ENCODE measurements at regions not wholly inside any gene's neighbourhood (a gene's known extent, or its start where the extent isn't known, plus 50 kb on each side); places are given as distances from the start of the nearest gene placed in this dataset.

GRCh38 chr15:95763426-95763825 lies 567.1 kb upstream of the NR2F2 start:
- FAIRE-seq = no peak
- Histone ChIP-seq H2AFZ (ENCODE audit: control insufficient read depth, low read length) (no peak overlapping the region), H3K79me2 (ENCODE audit: control insufficient read depth, insufficient read depth, low read length) (no peaks in the 10 kb centered on the region), H3K9me1 (ENCODE audit: control insufficient read depth, extremely low read depth, insufficient read depth, low read length) (no peaks in the 10 kb centered on the region), H4K20me1 (ENCODE audit: control insufficient read depth, extremely low read depth, insufficient read depth, low read length) (no peaks in the 10 kb centered on the region), H3K36me3 (ENCODE audit: control insufficient read depth in 2 of 2, extremely low read depth in 1 of 2, insufficient read depth in 2 of 2, low read length in 2 of 2) (no peaks in the 10 kb centered on the region), H3K27ac (ENCODE audit: control insufficient read depth, insufficient read depth, low read length) (no peak overlapping the region), H3K4me1 (ENCODE audit: control insufficient read depth, extremely low read depth, insufficient read depth, low read length) (no peaks in the 10 kb centered on the region), H3K9ac (ENCODE audit: control insufficient read depth, extremely low read depth, insufficient read depth, low read length) (no peak overlapping the region), H3K4me3 (ENCODE audit: control insufficient read depth in 2 of 3, extremely low read depth in 1 of 3, insufficient read depth in 2 of 3, low read depth in 1 of 3, low read length in 3 of 3) (no peak overlapping the region), H3K27me3 (ENCODE audit: control insufficient read depth, extremely low read depth, insufficient read depth, low read length) (no peaks in the 10 kb centered on the region), H3K4me2 (ENCODE audit: control insufficient read depth, extremely low read depth, insufficient read depth, low read depth, low read length) (no peak overlapping the region), H3K9me3 (ENCODE audit: control insufficient read depth, low read depth, low read length) (no peaks in the 10 kb centered on the region)
- dilution Hi-C loops (cut with MboI; ENCODE audit: extremely low pct_ligation_motif_present, low sequenced_read_pairs) = no loop called here
- TF ChIP-seq CTCF (optimal IDR thresholded peaks at IDR 0.05 in 1 of 3, IDR thresholded peaks at IDR 0.05 in 1 of 3, conservative IDR thresholded peaks at IDR 0.05 in 1 of 3; ENCODE audit: extremely low read depth in 1 of 3, insufficient read depth in 2 of 3, low read length in 3 of 3) (no peak), EZH2 (IDR thresholded peaks at IDR 0.05; ENCODE audit: low read length) (no peak)
- no peak for DNase-seq (ENCODE audit: low read depth, low spot score)

GRCh38 chr15:95765161-95765560 lies 565.3 kb upstream of the NR2F2 start:
- no peak overlapping the region for H3K4me3 ChIP-seq (ENCODE audit: control insufficient read depth in 2 of 3, extremely low read depth in 1 of 3, insufficient read depth in 2 of 3, low read depth in 1 of 3, low read length in 3 of 3)
- H3K27me3 ChIP-seq (ENCODE audit: control insufficient read depth, extremely low read depth, insufficient read depth, low read length) = no peaks in the 10 kb centered on the region
- no peaks in the 10 kb centered on the region for H3K9me1 ChIP-seq (ENCODE audit: control insufficient read depth, extremely low read depth, insufficient read depth, low read length)
- FAIRE-seq (no peak), DNase-seq (ENCODE audit: low read depth, low spot score) (no peak)
- H3K9ac ChIP-seq (ENCODE audit: control insufficient read depth, extremely low read depth, insufficient read depth, low read length) = no peak overlapping the region
- H3K79me2 ChIP-seq (ENCODE audit: control insufficient read depth, insufficient read depth, low read length) = no peaks in the 10 kb centered on the region
- no peak overlapping the region for H3K27ac ChIP-seq (ENCODE audit: control insufficient read depth, insufficient read depth, low read length)
- no peaks in the 10 kb centered on the region for H3K9me3 ChIP-seq (ENCODE audit: control insufficient read depth, low read depth, low read length)
- dilution Hi-C loops (cut with MboI; ENCODE audit: extremely low pct_ligation_motif_present, low sequenced_read_pairs) = no loop called here
- no peaks in the 10 kb centered on the region for H3K4me1 ChIP-seq (ENCODE audit: control insufficient read depth, extremely low read depth, insufficient read depth, low read length)
- H3K36me3 ChIP-seq (ENCODE audit: control insufficient read depth in 2 of 2, extremely low read depth in 1 of 2, insufficient read depth in 2 of 2, low read length in 2 of 2) = no peaks in the 10 kb centered on the region
- no peak for TF ChIP-seq EZH2 (IDR thresholded peaks at IDR 0.05; ENCODE audit: low read length)
- no peak for TF ChIP-seq CTCF (optimal IDR thresholded peaks at IDR 0.05 in 1 of 3, IDR thresholded peaks at IDR 0.05 in 1 of 3, conservative IDR thresholded peaks at IDR 0.05 in 1 of 3; ENCODE audit: extremely low read depth in 1 of 3, insufficient read depth in 2 of 3, low read length in 3 of 3)
- no peaks in the 10 kb centered on the region for H4K20me1 ChIP-seq (ENCODE audit: control insufficient read depth, extremely low read depth, insufficient read depth, low read length)
- no peak overlapping the region for H3K4me2 ChIP-seq (ENCODE audit: control insufficient read depth, extremely low read depth, insufficient read depth, low read depth, low read length)
- H2AFZ ChIP-seq (ENCODE audit: control insufficient read depth, low read length) = no peak overlapping the region

All from keratinocyte (primary cell).